Keratinocyte (primary cell): ENCODE measurements at regions not wholly inside any gene's neighbourhood (a gene's known extent, or its start where the extent isn't known, plus 50 kb on each side); places are given as distances from the start of the nearest gene placed in this dataset.

ENCODE experiments used
- DNase-seq: peaks from one replicate; pipeline ENCODE4 v3.0.0-alpha.2; 2011; ENCODE audit warnings: low read depth, missing footprints, low spot score
- FAIRE-seq: peaks from 2 replicates; lab custom pipeline; 2011; peaks lifted over from hg19 to GRCh38; lab: Jason Lieb, UNC
- H2AFZ ChIP-seq: 2 replicates; pipeline ENCODE4 v1.6.0; 2012; ENCODE audit warnings: low read length, control low read depth, inconsistent platforms; ENCODE audit not compliant: control insufficient read depth
- H3K27ac ChIP-seq: 2 replicates; pipeline ENCODE4 v1.5.1; 2011; ENCODE audit warnings: low read length; ENCODE audit not compliant: control insufficient read depth, insufficient read depth
- H3K27me3 ChIP-seq: 3 replicates; pipeline ENCODE4 v1.6.0; 2011; ENCODE audit warnings: low read length; ENCODE audit not compliant: control insufficient read depth, insufficient read depth; ENCODE audit errors: extremely low read depth
- H3K36me3 ChIP-seq, 2 experiments: 2 replicates in 1 of 2; 3 replicates in 1 of 2; pipeline ENCODE4 v1.5.1; 2011; ENCODE audit warnings: low read length in 2 of 2, mild to moderate bottlenecking in 1 of 2; ENCODE audit not compliant: control insufficient read depth in 2 of 2, insufficient read depth in 2 of 2; ENCODE audit errors: extremely low read depth in 1 of 2
- H3K4me1 ChIP-seq: 3 replicates; pipeline ENCODE4 v1.5.1; 2011; ENCODE audit warnings: low read length; ENCODE audit not compliant: control insufficient read depth, insufficient read depth; ENCODE audit errors: extremely low read depth
- H3K4me2 ChIP-seq: 3 replicates; pipeline ENCODE4 v1.6.0; 2011; ENCODE audit warnings: low read depth, low read length; ENCODE audit not compliant: control insufficient read depth, insufficient read depth; ENCODE audit errors: extremely low read depth
- H3K4me3 ChIP-seq, 3 experiments: fragments of 200-600 bp in 1 of 3; sonication (generic) in 1 of 3; 2 replicates in 2 of 3; 3 replicates in 1 of 3; pipeline ENCODE4 v1.5.1; 2011 to 2016; ENCODE audit warnings: low read length in 3 of 3, mild to moderate bottlenecking in 3 of 3, control low read depth in 2 of 3, inconsistent platforms in 1 of 3, low read depth in 1 of 3, mixed read lengths in 1 of 3, mixed run types in 1 of 3, moderate library complexity in 1 of 3; ENCODE audit not compliant: control insufficient read depth in 2 of 3, insufficient read depth in 2 of 3; ENCODE audit errors: extremely low read depth in 1 of 3
- H3K79me2 ChIP-seq: 2 replicates; pipeline ENCODE4 v1.6.0; 2012; ENCODE audit warnings: low read length; ENCODE audit not compliant: control insufficient read depth, insufficient read depth
- H3K9ac ChIP-seq: 3 replicates; pipeline ENCODE4 v1.6.0; 2011; ENCODE audit warnings: low read length; ENCODE audit not compliant: control insufficient read depth, insufficient read depth; ENCODE audit errors: extremely low read depth
- H3K9me1 ChIP-seq: 3 replicates; pipeline ENCODE4 v1.6.0; 2011; ENCODE audit warnings: low read length; ENCODE audit not compliant: control insufficient read depth, insufficient read depth; ENCODE audit errors: extremely low read depth
- H3K9me3 ChIP-seq: 2 replicates; pipeline ENCODE4 v1.5.1; 2012; ENCODE audit warnings: low read depth, low read length; ENCODE audit not compliant: control insufficient read depth
- H4K20me1 ChIP-seq: 3 replicates; pipeline ENCODE4 v1.6.0; 2011; ENCODE audit warnings: low read length; ENCODE audit not compliant: control insufficient read depth, insufficient read depth; ENCODE audit errors: extremely low read depth
- EZH2 ChIP-seq: IDR thresholded peaks from one replicate; pipeline ENCODE4 v1.6.1; 2012; ENCODE audit warnings: inconsistent platforms, mild to moderate bottlenecking, low read length, moderate library complexity
- dilution Hi-C: fragments of 300-500 bp; cut with MboI; formaldehyde crosslinking; loops from one replicate; pipeline ENCODE4 v1.7.0; 2020; ENCODE audit warnings: low sequenced_read_pairs; ENCODE audit not compliant: extremely low pct_ligation_motif_present
- TF ChIP-seq, protein P1 (sequence below), 3 experiments: IDR thresholded peaks in 1 of 3; conservative IDR thresholded peaks in 1 of 3; optimal IDR thresholded peaks in 1 of 3; 2 replicates in 2 of 3; 3 replicates in 1 of 3; pipeline versions ENCODE3 to v1.5.1; 2011; ENCODE audit warnings: low read length in 3 of 3, mild to moderate bottlenecking in 3 of 3, moderate library complexity in 2 of 3, control low read depth in 1 of 3, inconsistent platforms in 1 of 3; ENCODE audit not compliant: insufficient read depth in 2 of 3; ENCODE audit errors: extremely low read depth in 1 of 3

DNA sequence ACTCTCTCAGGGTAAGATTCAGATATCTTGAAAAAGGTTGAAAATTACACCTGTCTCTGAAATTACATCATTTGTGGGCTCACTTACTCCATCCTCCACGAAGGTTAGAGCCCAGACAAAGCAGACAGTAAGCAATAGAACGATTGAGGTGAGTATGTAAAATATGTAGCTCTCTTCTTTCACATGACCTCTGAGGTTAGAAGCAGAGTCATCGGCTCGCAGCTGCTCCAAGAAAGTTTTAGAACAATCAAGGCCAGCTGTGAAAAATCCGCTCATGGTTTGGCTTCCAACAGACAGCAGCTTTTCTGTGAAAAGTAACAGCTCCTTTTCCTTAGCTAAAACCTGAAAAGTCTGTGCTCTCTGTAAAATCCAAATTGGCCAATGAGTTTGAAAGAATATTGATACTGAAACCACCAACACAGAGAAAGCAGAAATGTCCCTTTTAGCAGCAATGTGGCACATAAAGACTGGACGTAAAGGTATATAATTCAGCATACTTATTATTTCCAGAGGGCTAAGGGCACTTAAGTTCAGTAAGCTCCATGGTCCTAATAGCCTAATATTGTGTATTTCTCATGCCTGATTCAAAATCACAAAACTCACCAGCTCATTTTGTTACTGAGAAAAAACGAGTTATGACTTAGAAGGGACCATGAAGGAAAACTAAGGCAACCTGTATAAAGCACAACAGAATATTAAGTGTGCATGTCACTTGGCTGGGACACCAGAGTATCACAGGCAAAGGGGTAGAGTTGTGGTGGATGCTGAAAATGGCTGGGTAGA is 78.2 kb downstream of the FAM76B start:
- Histone ChIP-seq H2AFZ (no peak overlapping the region), H3K27me3 (no peaks in the 10 kb centered on the region), H3K79me2 (no peaks in the 10 kb centered on the region), H3K9ac (no peak overlapping the region), H3K9me1 (no peaks in the 10 kb centered on the region), H3K4me3 (no peak overlapping the region), H3K9me3 (no peaks in the 10 kb centered on the region), H3K4me1 (peaks cover 4% of the 10 kb centered on the region), H3K36me3 (no peaks in the 10 kb centered on the region), H4K20me1 (no peaks in the 10 kb centered on the region), H3K4me2 (no peak overlapping the region), H3K27ac (no peak overlapping the region)
- dilution Hi-C loops = no loop called here
- no peak for TF ChIP-seq EZH2
- TF ChIP-seq, protein P1, sequence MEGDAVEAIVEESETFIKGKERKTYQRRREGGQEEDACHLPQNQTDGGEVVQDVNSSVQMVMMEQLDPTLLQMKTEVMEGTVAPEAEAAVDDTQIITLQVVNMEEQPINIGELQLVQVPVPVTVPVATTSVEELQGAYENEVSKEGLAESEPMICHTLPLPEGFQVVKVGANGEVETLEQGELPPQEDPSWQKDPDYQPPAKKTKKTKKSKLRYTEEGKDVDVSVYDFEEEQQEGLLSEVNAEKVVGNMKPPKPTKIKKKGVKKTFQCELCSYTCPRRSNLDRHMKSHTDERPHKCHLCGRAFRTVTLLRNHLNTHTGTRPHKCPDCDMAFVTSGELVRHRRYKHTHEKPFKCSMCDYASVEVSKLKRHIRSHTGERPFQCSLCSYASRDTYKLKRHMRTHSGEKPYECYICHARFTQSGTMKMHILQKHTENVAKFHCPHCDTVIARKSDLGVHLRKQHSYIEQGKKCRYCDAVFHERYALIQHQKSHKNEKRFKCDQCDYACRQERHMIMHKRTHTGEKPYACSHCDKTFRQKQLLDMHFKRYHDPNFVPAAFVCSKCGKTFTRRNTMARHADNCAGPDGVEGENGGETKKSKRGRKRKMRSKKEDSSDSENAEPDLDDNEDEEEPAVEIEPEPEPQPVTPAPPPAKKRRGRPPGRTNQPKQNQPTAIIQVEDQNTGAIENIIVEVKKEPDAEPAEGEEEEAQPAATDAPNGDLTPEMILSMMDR (optimal IDR thresholded peaks at IDR 0.05 in 1 of 3, IDR thresholded peaks at IDR 0.05 in 1 of 3, conservative IDR thresholded peaks at IDR 0.05 in 1 of 3; ENCODE audit: extremely low read depth in 1 of 3, insufficient read depth in 2 of 3, low read length in 3 of 3) = no peak
- DNase-seq (no peak), FAIRE-seq (no peak)

DNA sequence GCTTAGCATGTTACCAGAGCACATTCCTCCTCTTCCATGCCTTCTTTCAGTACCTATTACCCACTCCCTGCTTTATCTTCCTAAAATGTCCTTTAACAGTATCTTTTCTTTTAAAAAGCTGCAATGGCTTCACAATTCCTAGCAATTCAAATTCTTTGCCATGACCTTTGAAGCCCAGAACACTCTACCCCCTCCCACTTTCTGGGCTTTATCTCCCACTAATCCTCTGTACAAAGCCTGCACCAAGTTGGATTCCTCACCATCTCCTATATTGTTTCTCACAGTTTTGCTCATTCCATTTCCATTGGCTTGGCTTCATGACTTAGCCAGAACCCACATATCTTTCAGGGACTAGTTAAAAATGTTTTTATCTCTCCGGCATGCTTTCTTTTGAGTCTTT is 80.9 kb downstream of the FAM76B start:
- FAIRE-seq (no peak), DNase-seq (no peak)
- Histone ChIP-seq H3K27ac (no peak overlapping the region), H3K27me3 (no peaks in the 10 kb centered on the region), H3K4me1 (peaks cover 3% of the 10 kb centered on the region), H3K4me2 (no peak overlapping the region), H3K9me3 (no peaks in the 10 kb centered on the region), H3K4me3 (no peak overlapping the region), H4K20me1 (no peaks in the 10 kb centered on the region), H3K79me2 (no peaks in the 10 kb centered on the region), H3K36me3 (no peaks in the 10 kb centered on the region), H3K9ac (no peak overlapping the region), H2AFZ (no peak overlapping the region), H3K9me1 (no peaks in the 10 kb centered on the region)
- dilution Hi-C loops = no loop called here
- TF ChIP-seq, protein P1 (optimal IDR thresholded peaks at IDR 0.05 in 1 of 3, IDR thresholded peaks at IDR 0.05 in 1 of 3, conservative IDR thresholded peaks at IDR 0.05 in 1 of 3; ENCODE audit: extremely low read depth in 1 of 3, insufficient read depth in 2 of 3, low read length in 3 of 3) = no peak
- no peak for TF ChIP-seq EZH2
